HG02610 (cell line): ENCODE measurements at regions not wholly inside any gene's neighbourhood (a gene's known extent, or its start where the extent isn't known, plus 50 kb on each side); places are given as distances from the start of the nearest gene placed in this dataset.
"Not testable (repeated sequence)": the region's sequence is repeated elsewhere in the genome, so short reads cannot be mapped to it uniquely, and the experiment has no call there.

ENCODE experiments used
- ATAC-seq: cut with Tn5 transposase; IDR thresholded peaks from one replicate; pipeline ENCODE4 v1.9.1; 2021; ENCODE audit warnings: mild to moderate bottlenecking, moderate library complexity; ENCODE audit not compliant: unreplicated experiment

- no peak for ATAC-seq
These were observed 110.1 kb downstream of the NPTX2 start for GRCh38 chr7:98727146-98727709.

DNA sequence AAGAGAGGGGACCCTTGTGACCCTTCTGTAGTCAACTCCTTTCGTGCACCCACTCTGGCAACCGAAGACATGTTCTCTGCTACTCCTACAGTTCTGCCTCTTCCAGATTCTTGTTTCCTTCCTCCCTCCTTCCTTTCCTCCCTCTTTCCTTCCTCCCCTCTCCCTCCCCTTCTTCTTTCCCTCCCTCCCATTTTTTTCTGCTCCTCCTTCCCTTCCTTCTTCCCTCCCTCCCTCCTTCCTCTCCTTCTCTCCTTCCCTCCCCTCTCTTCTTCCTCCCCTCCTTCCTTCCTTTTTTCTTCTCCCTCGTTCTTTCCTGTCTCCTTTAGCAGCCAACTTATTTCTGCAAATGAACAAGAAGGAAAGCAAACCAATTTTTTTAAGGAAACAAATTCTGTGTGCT, 111.5 kb downstream of the NPTX2 start:
- ATAC-seq: no peak

DNA sequence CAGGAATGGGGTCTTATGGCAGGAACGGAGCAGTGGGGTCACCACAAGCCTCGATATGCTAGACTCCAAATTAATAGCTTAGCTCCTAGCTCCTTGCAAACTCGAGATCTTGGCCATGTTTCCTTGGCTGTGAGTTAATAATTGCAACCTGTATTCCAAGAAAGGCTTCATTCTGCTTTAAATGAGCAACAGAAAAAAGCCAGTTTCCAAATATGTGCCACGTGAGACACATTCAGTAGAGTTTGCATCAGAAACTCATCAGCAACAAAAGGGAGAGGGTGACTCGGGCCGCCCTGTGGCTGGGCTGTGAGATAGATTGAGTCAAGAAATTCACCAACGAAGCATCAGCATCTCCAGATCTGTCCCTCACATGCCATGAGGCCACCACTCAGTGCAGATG, 112.0 kb downstream of the NPTX2 start:
- ATAC-seq: no peak

DNA sequence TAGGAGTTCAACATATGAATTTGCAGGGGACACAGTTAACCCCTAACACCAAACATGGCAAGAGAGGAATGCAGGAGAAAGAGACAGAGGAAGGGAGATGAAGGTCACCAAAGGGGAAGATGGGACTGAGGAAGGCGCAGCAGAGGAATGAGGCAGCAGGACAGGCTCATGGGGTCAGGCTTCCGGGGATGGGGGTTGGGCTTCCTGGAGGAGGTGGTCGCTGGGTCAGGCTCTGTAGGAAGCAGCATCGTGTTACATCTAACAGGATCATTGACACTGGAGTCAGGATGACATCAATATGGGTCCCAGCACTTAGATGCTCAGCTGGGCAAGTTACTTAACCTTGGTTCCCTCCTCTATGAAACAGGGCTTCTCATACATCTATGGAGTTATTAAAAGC, 113.2 kb downstream of the NPTX2 start:
- no peak for ATAC-seq

GRCh38 chr7:98731651-98732050, 114.6 kb downstream of the NPTX2 start:
- no peak for ATAC-seq

DNA sequence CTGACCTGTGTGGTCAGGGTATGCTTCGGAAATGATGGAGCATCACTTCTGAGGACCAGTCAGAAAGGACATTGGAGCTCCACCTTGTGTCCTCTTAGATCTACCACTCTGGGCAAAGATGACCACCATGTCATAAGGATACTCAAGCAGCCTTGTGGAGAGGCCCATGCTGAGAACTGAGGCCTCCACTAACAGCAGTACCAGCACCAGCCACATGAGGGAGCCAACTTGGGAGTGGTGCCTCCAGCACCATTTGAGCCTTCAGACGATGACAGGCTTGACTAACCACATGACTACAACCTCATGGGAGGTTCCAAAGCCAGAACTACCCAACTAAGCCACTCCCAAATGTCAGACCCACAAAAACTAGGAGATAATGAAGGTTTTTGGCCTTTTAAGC, 116.0 kb downstream of the NPTX2 start:
- ATAC-seq: no peak

DNA sequence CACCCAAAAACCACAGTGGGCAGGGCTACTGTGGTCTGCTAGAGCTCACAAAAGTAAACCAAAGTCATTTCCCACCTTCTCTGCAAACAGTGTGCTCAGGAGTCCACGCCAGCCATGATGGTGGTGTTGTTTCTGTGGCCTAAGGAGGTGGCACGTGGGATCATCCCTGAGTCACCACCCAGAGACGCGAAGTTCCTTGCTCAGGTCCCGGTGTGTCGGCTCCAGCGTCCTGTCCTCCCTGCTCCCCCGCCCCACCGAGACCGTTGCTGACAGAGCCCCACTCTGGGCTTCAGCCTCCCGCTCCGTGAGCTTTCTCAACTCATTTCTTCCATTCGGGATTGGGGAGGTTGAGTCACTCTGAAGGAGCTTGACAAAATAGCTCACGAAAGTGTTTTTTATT, 118.7 kb downstream of the NPTX2 start:
- ATAC-seq: no peak

GRCh38 chr7:98736461-98736860, 119.4 kb downstream of the NPTX2 start:
- not testable (repeated sequence) for ATAC-seq

GRCh38 chr7:98737176-98737575, 120.1 kb downstream of the NPTX2 start:
- ATAC-seq: no peak

DNA sequence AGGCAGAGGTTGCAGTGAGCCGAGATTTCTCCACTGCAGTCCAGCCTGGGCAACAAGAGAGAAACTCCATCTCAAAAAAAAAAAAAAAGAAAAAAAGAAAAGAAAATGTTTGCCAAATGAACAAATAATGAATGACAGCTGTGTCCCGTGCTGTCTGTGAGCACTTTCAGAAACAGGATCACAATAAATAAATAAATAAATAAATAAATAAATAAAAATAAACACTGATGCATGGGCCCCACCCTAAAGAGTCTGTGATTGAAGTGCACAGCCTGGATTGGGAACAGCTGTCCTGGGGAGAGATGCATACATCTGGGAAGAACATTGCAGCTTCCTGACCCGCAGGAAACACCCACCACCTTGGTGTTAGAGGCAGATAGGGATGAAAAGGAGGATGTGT, 123.6 kb downstream of the NPTX2 start:
- ATAC-seq: no peak

DNA sequence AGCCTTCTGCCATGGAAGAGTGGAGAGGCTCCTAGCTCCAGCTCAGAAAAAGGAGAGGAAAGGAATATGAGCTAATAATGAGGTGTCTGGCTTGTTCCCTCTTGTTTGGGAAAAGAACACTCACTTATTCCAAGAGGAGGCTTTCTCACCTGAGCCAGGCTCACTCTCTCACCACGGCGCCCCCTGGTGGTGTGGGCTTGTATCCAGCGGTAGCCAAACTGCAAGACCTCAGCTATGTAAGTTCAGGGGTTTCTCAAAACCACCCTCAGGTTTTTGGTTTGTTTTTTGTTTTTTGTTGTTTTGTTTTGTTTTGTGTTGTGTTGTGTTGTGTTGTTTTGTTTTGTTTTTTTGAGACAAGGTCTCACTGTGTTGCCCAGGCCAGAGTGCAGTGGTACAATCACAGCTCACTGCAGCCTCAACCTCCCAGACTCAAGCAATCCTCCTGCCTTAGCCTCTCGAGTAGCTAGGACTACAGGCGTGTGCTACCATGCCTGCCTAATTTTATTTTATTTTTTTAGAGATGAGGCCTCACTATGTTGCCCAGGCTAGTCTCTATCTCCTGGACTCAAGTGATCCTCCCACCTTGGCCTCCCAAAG, 124.0 kb downstream of the TMEM130 start:
- ATAC-seq: peak; percentile 51

DNA sequence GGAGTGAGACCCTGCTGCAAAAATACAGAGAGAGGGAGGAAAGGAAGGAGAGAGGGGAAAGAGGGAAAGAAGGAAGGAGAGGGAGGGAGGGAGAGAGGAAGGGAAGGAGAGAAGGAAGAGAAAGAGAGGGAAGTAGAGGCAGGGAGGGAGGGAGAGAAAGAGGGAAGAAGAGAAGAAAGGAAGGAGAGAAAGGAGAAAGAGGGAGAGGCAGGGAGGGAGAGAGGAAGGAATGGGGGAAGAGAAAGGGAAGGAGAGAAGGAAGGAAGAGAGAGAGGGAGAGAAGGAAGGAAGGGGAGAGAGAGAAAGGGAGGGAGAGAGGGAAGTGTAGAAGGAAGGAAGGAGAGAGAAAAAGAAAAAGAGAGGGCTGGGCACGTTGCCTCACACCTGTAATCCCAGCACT, 121.7 kb downstream of the TMEM130 start:
- no peak for ATAC-seq

GRCh38 chr7:98753176-98753575, 116.6 kb downstream of the TMEM130 start:
- ATAC-seq: no peak

DNA sequence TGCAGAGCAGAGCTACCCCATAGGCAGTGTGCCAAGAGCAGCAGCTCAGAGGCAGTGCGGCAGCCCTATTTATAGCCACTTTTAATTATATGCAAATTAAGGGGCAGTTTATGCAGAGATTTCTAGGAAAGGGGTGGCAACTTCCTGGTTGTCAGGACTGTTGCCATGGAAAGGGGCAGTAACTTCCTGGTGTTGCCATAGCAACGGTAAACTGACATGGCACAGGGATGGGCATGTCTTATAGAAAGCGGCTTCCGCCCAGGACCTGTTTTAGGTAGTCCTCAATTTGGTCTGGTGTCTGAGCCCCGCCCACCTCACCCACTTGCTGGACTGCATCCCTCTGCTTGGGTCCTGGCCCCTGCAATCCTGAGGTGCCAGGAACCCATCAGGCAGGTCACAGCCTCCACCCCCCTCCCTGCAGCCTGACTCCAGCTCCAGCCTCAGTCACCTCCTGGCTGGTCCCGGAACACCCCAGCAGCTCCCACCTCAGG, 115.8 kb downstream of the TMEM130 start:
- ATAC-seq: no peak

DNA sequence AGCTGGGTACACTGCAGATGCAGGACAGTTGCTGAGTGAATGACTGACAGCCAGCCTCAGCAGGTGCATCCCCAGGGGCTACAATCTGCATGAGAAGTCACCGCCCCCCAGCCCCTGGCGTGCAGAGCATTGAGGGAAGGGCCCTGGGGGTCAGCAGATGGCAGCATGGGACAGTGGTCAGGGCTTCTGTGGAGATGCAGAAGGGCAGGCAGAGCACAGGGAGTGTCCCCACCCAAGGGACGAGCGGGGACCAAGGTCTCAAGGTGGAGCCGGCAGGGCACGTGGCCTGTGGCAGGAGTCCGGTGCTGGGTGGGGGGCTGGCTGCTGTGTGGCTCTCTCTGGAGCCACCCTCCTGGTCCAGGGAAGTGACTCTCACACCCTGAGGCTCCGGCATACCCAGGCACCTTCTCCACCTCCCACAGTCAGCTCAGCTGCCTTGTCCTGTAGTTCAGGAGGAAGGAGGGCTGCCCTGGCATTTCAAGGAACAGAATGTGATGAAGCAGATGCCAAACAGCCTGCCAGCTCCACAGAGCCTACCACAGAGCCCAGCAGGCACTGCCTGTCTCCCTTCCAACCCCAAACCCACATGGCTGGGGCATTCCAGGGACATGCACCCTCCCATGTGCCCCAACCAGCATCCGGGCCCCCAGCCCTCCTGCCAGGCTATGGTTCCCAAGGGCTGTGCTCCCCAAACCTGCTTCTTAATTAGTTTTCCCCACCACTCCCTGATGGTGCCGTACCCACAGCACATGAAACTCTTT, 114.5 kb downstream of the TMEM130 start:
- ATAC-seq: no peak

DNA sequence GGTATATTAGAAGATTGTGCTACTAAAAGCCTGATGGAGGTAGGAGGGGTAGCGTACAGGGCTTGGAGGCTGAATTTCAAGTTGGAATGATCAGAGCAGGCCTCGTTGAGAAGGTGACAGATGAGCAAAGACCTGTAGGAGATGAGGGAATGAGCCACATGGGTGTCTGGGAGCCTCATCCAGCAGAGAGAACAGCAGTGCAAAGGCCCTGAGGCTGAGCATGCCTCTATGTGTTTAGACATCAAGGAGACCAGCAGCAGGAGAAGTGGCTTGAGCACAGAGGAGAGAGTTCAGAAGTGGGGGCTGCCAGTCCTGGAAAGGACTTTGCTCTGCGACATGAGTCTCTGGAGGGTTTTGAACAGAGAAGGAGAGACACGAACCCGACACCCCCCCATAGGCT, 111.7 kb downstream of the TMEM130 start:
- ATAC-seq: no peak

- no peak for ATAC-seq
These were observed 109.6 kb downstream of the TMEM130 start for GRCh38 chr7:98760201-98760651.

DNA sequence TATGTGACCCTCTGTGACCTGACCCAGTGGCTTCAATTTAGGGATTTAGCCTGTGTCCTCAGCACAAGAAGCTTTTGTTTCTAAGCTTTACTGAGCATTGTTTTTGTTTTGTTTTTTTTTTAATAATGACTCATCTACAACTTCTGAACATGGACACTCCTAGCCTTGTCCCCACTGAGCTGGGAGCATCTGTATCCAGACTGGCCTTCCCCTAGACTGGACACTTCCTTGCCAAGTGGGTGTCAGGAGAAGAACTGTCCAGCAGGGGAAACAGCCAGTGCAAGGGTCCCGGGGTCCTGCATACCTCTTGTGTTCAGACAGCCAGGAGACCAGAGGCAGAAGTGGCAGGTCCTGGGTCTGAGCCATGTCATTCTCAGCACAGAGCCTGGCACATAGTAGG, 108.6 kb downstream of the TMEM130 start:
- no peak for ATAC-seq

DNA sequence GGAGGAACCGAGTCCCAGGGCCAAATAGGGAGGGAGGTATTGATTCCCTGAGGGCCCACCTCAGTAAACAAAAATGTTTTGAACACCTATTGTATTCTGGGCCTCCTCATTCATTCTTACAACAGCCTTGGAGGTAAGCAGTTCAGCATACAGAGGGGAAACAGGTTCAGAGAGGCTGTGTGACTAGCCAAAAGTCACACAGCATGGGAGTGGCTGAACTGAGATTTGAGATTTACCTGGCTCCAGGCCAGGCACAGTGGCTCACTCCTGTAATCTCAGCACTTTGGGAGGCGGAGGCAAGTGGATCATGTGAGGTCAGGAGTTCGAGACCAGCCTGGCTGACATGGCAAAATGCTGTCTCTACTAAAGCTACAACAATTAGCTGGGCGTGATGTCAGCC, 107.2 kb downstream of the TMEM130 start:
- no peak for ATAC-seq

DNA sequence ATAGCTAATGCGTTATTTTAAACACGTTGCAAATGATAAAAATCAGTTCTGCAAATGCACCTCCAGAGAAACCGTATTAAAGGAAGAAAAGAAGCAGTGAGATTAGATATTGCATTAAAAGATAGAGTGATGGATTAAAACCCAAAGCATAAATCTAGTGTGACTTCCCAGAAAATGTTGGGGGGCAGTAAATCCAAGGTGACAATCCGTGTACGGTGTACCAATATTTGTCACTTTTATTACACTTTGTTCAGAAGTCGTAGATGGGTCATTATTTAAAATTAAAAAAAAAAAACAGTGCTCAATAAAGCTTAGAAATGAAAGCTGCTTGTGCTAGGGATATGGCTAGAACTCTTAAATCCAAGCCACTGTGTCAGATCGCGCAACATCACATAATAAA, 106.4 kb downstream of the TMEM130 start:
- no peak for ATAC-seq

DNA sequence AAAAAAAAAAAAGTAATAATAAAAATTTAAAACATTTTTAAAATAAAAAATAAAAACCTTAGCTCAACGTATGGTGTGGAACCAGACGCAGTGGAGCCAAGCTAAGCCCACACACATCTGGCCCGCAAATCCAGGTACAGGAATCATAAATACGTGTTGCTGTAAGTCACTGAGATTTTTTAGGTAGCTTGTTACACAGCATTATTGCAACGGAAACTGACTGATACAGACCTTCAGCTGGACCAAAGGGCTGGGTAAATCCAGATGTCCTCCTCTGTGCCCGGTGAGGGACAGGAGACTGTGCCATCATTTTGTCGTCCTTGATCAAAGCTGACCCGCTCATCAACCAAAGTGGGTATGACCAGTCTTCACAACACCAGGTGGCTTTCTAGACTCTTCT, 104.9 kb downstream of the TMEM130 start:
- no peak for ATAC-seq

DNA sequence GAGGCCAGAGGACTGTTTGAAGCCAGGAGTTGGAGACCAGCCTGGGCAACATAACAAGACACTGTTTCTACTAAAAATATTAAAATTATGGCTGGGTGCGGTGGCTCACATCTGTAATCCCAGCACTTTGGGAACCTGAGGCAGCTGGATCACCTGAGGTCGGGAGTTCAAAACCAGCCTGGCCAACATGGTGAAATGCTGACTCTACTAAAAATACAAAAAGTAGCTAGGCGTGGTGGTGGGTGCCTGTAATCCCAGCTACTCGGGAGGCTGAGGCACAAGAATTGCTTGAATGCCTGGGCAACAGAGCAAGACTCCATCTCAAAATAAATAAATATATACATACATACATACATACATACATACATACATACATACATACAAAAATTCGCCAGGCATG, 99.7 kb downstream of the TMEM130 start:
- ATAC-seq: not testable (repeated sequence)
